AG04449 (cell line): ENCODE measurements at regions not wholly inside any gene's neighbourhood (a gene's known extent, or its start where the extent isn't known, plus 50 kb on each side); places are given as distances from the start of the nearest gene placed in this dataset.

Experiments used
- CTCF ChIA-PET: fragments of 350-600 bp; formaldehyde crosslinking; extraction: SDS; loops from one replicate; lab custom pipeline; 2021; ENCODE audit warnings: antibody characterized with exemption; lab: Yijun Ruan, JAX
- POLR2A ChIA-PET: fragments of 400-600, 350-600 bp; formaldehyde crosslinking; extraction: SDS; loops from one replicate; lab custom pipeline; 2020; ENCODE audit warnings: antibody characterized with exemption, inconsistent platforms; lab: Yijun Ruan, JAX
- DNase-seq: peaks from one replicate; pipeline ENCODE4 v3.0.0-alpha.2; 2010; ENCODE audit warnings: low read depth, low spot score
- H3K4me3 ChIP-seq: 2 replicates; pipeline ENCODE4 v1.5.1; 2011; ENCODE audit warnings: low read depth, mild to moderate bottlenecking, control low read depth, low read length
- TF ChIP-seq, protein P1 (sequence below): IDR thresholded peaks from one replicate; pipeline ENCODE4 v1.5.1; 2011; ENCODE audit warnings: mild to moderate bottlenecking, moderate library complexity, low read length, control low read depth, inconsistent platforms; ENCODE audit not compliant: insufficient read depth; ENCODE audit errors: missing control alignments

DNA sequence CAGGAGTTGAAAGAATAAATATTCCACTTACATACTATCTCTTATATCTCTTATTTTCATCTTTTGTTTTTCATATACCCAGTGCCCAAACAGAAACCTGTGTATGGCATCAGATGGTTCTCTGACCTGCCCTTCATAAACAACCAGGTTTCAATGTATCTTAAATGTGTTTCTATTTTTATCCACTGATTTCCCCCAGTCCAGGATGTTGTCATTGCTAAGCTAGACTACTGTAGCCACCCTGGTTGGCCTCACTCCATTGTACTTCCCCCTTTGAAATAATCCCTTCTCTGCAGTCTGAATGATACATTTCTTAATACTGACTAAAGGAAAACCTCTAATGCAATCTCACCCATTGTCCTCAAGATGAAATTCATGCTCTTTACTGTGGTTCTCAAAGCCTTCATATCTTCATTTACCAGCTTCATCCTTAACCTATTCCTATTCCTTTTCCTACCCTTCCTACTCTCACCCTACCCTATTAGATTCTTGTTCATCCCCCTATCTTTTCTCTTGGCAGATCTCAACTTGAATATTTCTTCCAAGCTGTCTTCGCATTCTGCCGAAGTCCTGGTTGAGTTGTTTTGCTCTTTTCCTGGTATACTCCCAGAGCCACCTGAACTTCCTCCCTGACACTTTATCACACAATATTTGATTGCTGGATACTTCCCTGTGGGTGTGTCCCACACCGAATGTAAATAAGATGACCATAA, 312.4 kb downstream of the FOXG1 start:
- H3K4me3 ChIP-seq: no peak overlapping the region
- no peak for DNase-seq
- ChIA-PET POLR2A (no interaction called here), CTCF (no interaction called here)
- TF ChIP-seq, protein P1, sequence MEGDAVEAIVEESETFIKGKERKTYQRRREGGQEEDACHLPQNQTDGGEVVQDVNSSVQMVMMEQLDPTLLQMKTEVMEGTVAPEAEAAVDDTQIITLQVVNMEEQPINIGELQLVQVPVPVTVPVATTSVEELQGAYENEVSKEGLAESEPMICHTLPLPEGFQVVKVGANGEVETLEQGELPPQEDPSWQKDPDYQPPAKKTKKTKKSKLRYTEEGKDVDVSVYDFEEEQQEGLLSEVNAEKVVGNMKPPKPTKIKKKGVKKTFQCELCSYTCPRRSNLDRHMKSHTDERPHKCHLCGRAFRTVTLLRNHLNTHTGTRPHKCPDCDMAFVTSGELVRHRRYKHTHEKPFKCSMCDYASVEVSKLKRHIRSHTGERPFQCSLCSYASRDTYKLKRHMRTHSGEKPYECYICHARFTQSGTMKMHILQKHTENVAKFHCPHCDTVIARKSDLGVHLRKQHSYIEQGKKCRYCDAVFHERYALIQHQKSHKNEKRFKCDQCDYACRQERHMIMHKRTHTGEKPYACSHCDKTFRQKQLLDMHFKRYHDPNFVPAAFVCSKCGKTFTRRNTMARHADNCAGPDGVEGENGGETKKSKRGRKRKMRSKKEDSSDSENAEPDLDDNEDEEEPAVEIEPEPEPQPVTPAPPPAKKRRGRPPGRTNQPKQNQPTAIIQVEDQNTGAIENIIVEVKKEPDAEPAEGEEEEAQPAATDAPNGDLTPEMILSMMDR: no peak

DNA sequence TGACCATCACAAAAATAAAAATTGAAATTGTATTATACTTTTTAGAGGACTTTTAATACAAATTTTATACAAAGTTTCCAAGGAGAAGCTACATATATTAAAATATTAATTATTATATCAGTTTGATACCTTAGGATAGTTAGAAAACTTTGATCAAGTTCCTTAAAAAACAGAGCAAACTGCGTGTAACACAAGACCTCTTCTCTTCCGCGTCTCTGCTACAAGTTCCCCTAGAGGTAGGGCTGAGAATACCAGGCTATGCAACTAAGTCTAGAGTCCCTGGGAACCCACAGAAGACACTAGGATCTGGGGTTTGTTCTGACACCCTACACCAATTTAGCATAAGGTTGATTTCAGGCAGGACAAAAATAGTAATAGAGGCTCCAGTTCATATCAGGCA, 319.0 kb downstream of the FOXG1 start:
- ChIA-PET POLR2A (no interaction called here), CTCF (no interaction called here)
- no peak overlapping the region for H3K4me3 ChIP-seq
- DNase-seq: no peak
- TF ChIP-seq, protein P1: peak; percentile 22

DNA sequence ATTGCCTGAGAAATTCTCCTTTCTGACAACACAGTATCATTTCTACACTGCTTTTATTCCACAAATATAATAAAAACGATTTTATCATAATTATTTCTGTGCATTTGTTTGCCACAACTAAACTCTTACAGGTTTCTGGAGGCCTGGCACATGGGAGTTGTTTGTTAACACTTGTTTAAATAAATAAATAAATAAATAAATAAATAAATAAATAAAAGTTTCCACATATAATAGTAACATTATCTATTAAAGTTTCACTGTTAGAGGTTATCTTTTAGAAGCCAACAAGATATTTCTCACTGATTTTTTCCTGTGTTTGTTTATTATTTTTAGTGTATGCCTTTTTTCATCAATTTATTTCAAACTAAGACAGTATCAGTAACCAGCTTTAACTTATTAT, 323.3 kb downstream of the FOXG1 start:
- ChIA-PET CTCF (no interaction called here), POLR2A (no interaction called here)
- no peak for DNase-seq
- TF ChIP-seq, protein P1: no peak
- no peak overlapping the region for H3K4me3 ChIP-seq

DNA sequence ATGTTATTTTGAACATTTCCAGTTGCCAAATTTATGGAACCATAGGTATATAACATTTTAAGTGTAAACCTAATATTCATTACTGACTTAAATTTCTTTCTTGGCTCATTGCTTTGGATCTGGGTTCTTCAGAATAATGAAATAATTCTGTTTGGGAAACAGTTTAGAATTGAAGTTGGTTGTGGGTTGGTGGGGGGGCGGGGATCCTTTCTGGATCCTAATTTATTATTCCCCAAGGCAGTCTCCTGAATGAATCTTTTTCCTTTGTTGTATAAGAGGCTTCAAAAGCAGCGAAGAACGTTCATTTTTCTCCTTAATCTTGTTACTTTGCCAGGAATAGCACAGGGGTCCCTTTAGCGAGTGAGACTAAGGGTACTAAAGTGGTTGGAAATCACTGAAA, 325.5 kb downstream of the FOXG1 start:
- TF ChIP-seq, protein P1: no peak
- CTCF ChIA-PET: no interaction called here
- H3K4me3 ChIP-seq: no peak overlapping the region
- DNase-seq: no peak
- POLR2A ChIA-PET: no interaction called here

DNA sequence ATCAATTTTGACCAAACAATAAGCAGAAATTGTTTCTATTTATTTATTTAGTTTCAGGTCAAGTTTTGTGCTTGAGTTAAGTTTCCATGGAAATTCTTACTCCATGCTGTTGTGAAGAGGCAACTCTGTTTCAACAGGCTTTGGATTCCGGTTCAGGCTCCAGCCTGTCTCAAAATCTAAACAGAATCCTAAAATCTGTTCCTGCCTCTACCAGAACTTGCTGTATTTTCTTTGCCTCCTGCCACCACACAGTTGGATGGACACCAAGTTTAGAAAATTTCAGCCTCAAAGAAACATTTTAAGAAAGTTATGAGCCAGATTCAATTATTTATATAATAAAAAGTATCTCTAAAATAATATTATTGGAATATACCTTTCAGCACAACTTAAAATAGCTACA, 330.9 kb downstream of the FOXG1 start:
- TF ChIP-seq, protein P1: no peak
- ChIA-PET POLR2A (no interaction called here), CTCF (no interaction called here)
- H3K4me3 ChIP-seq: no peak overlapping the region
- DNase-seq: no peak

DNA sequence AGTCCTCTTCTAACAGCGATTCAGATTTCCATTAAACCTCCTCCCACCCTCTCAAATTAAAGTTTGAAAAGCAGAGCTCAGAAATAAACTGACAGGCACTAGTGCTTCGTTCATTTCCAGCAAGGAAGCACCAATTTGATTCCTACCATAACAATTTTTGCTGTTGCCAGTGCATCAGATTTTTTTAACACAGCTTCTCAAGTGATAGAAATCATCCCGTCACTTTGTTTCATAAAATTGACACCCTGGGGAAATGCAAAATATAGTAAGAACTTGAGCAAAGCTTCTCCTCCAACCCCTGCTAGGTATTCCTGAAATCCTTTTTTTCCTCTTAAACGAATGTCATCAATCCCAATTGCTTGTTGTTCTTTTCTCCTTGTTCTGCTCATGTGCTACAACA, 332.1 kb downstream of the FOXG1 start:
- TF ChIP-seq, protein P1: no peak
- DNase-seq: no peak
- POLR2A ChIA-PET: no interaction called here
- CTCF ChIA-PET: no interaction called here
- no peak overlapping the region for H3K4me3 ChIP-seq
